ENCODE measurements at regions not wholly inside any gene's neighbourhood (a gene's known extent, or its start where the extent isn't known, plus 50 kb on each side); places are given as distances from the start of the nearest gene placed in this dataset.

- no peak for TF ChIP-seq CTCF (IDR thresholded peaks at IDR 0.05)
- H3K36me3 ChIP-seq: no peaks in the 10 kb centered on the region
- H3K4me3 ChIP-seq: no peak overlapping the region
- no peak overlapping the region for H3K27ac ChIP-seq
- no peaks in the 10 kb centered on the region for H3K27me3 ChIP-seq
- DNase-seq (no peak), ATAC-seq (no peak)
- intact Hi-C loops (cut with DNase I): no loop called here
- H3K4me1 ChIP-seq: no peaks in the 10 kb centered on the region
- no peaks in the 10 kb centered on the region for H3K9me3 ChIP-seq
Measured at GRCh38 chr11:22508665-22509064, 117.0 kb downstream of the FANCF start.

GRCh38 chr11:22497474-22497873 is 128.1 kb downstream of the FANCF start:
- TF ChIP-seq CTCF (IDR thresholded peaks at IDR 0.05): no peak
- intact Hi-C loops (cut with DNase I): no loop called here
- no peak for ATAC-seq
- H3K4me1 ChIP-seq: no peaks in the 10 kb centered on the region
- H3K4me3 ChIP-seq: no peak overlapping the region
- H3K27ac ChIP-seq: no peak overlapping the region
- no peak for DNase-seq
- no peaks in the 10 kb centered on the region for H3K9me3 ChIP-seq
- no peaks in the 10 kb centered on the region for H3K27me3 ChIP-seq
- no peaks in the 10 kb centered on the region for H3K36me3 ChIP-seq

DNA sequence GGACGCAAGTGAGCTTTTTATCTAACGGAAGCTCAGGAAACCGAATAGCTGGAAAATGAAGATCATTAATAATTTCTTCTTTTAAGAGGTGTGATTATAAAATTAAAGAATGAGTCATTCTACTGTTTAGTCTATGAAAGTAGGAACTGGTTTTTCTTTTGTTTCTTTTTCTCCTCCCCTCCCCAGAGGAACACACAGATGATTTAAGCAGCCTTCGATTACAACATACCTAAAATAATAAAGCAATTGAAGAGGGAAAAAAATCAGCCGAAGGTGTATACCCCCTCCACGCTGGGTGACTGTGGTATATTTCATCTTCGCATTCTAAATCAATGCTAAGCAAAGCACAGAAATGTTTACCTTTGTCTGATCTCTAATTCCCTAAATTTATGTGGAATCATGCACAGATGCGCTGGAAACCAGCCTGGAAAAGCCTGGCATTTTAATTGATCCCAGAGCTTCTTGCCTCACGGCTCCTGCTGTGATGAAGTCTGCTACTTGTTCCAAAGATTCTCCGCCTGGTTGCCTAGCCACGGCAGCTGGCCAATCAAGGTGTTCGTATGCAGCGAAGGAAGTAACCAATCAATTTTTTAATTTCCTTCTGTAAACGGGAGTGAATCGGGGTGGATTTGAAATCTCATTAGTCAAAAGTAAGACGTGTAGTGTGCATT is 133.9 kb downstream of the FANCF start:
- Histone ChIP-seq H3K27me3 (no peaks in the 10 kb centered on the region), H3K9me3 (no peaks in the 10 kb centered on the region), H3K36me3 (no peaks in the 10 kb centered on the region), H3K4me3 (no peak overlapping the region), H3K27ac (no peak overlapping the region), H3K4me1 (no peaks in the 10 kb centered on the region)
- TF ChIP-seq CTCF (IDR thresholded peaks at IDR 0.05): no peak
- intact Hi-C loops (cut with DNase I): no loop called here
- ATAC-seq (no peak), DNase-seq (no peak)

DNA sequence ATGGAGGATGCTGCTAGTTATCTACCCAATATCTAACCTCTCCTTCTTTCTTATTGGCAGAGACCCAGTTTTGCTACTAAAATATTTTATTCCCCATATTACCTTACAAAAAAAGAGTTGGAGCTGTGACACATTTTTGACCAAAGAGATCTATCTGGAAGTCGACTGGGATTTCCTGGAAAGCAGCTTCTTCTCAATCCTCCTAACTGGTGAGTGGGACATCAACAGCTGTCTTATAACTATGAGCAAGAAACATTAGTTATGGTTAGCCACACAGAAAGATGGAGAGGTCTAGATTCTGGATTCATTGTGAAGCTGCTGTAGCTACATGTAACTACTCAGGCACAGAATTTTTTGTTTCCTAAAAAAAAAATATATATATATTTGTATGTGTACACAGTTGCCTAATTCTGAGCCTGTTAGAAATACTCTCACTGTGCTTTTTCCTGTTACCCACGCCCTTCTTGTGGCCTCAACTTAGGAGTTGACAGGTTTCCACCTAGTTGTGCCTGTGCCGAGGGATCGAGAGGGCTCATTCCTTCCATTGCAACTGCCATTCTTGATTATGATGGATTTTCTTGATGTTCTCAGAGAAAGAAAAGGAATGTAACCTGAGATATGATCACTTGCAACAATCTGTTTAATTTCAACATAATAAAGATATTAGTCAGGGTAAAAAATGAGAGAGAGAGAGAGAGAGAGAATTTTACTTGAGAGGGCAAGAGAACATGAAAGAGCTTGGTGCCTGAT is 142.0 kb downstream of the SLC17A6 start:
- Histone ChIP-seq H3K36me3 (no peaks in the 10 kb centered on the region), H3K4me1 (no peaks in the 10 kb centered on the region), H3K27me3 (no peaks in the 10 kb centered on the region), H3K9me3 (no peaks in the 10 kb centered on the region), H3K4me3 (no peak overlapping the region), H3K27ac (no peak overlapping the region)
- DNase-seq (no peak), ATAC-seq (no peak)
- no peak for TF ChIP-seq CTCF (IDR thresholded peaks at IDR 0.05)
- intact Hi-C loops (cut with DNase I): no loop called here

GRCh38 chr11:22479208-22479607 is 141.0 kb downstream of the SLC17A6 start:
- no peak for DNase-seq
- intact Hi-C loops (cut with DNase I): no loop called here
- TF ChIP-seq CTCF (IDR thresholded peaks at IDR 0.05): no peak

More at GRCh38 chr11:22479208-22479607, 141.0 kb downstream of the SLC17A6 start:
- Histone ChIP-seq H3K27me3 (no peaks in the 10 kb centered on the region), H3K27ac (no peak overlapping the region), H3K4me1 (no peaks in the 10 kb centered on the region), H3K9me3 (no peaks in the 10 kb centered on the region), H3K4me3 (no peak overlapping the region), H3K36me3 (no peaks in the 10 kb centered on the region)
- no peak for ATAC-seq
